ENCODE measurements at regions not wholly inside any gene's neighbourhood (a gene's known extent, or its start where the extent isn't known, plus 50 kb on each side); places are given as distances from the start of the nearest gene placed in this dataset.

DNA sequence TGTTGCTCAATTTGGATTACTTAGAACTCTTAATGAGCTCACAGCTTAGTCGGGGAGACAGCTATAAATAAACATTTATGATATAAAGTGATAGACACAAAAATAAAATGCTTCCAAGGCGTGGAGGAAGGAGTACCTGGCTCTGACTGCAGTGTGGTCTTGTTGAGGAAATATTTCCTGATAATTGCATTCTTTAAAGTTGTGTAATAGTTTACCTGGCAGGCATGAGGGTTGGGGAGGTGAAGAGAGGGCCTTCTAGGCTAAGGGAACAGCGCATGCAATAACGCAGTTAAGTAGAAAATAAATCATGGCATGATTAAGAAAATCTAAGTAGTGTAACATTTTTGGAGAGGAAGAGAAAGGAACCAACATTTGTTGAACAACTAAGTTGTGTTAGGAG is 260.5 kb upstream of the ATP2B1 start:
- H3K27ac ChIP-seq (ENCODE audit: low read length) = no peak overlapping the region

DNA sequence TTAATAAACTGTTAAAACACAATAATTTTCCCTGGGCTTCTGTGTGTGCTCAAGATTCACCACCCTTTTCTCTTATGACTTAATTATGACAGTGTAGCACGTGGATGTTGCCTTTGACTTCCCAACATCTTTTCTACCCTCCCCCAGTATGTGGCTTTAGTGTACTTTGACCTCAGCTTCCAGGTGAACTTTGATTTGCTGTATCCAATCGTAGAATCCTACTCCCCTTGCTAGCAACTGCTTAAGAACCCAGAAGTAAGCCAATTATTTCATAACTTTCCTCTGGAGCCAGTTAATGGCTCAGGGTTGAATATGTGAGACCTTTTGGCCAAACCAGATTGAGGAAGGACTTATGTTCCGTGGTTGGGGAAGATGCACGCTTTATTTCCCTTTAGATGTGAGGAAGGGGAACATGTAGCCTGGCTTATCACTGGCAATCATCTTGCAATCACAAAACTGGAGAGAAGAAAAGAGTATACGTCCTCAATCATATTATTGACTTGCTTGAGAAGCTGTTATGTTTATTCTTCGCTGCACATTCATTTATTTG is 259.6 kb upstream of the ATP2B1 start:
- no peak overlapping the region for H3K4me3 ChIP-seq (ENCODE audit: low read depth in 1 of 2, low read length in 2 of 2)
- H3K27ac ChIP-seq (ENCODE audit: low read length) = no peak overlapping the region
- no peaks in the 10 kb centered on the region for H3K9me3 ChIP-seq (ENCODE audit: control insufficient read depth in 1 of 2, low read length in 2 of 2)
- H3K36me3 ChIP-seq (ENCODE audit: control insufficient read depth in 1 of 2, insufficient read depth in 2 of 2, low read length in 2 of 2) = no peaks in the 10 kb centered on the region
- no peaks in the 10 kb centered on the region for H3K4me1 ChIP-seq (ENCODE audit: control insufficient read depth in 1 of 2, insufficient read depth in 2 of 2, low read length in 2 of 2)
- no peaks in the 10 kb centered on the region for H3K27me3 ChIP-seq (ENCODE audit: low read depth, low read length)

More for the DNA sequence above, 260.5 kb upstream of the ATP2B1 start:
- no peaks in the 10 kb centered on the region for H3K4me1 ChIP-seq (ENCODE audit: control insufficient read depth in 1 of 2, insufficient read depth in 2 of 2, low read length in 2 of 2)
- H3K27me3 ChIP-seq (ENCODE audit: low read depth, low read length) = no peaks in the 10 kb centered on the region
- no peak overlapping the region for H3K4me3 ChIP-seq (ENCODE audit: low read depth in 1 of 2, low read length in 2 of 2)
- no peaks in the 10 kb centered on the region for H3K9me3 ChIP-seq (ENCODE audit: control insufficient read depth in 1 of 2, low read length in 2 of 2)
- H3K36me3 ChIP-seq (ENCODE audit: control insufficient read depth in 1 of 2, insufficient read depth in 2 of 2, low read length in 2 of 2) = no peaks in the 10 kb centered on the region

DNA sequence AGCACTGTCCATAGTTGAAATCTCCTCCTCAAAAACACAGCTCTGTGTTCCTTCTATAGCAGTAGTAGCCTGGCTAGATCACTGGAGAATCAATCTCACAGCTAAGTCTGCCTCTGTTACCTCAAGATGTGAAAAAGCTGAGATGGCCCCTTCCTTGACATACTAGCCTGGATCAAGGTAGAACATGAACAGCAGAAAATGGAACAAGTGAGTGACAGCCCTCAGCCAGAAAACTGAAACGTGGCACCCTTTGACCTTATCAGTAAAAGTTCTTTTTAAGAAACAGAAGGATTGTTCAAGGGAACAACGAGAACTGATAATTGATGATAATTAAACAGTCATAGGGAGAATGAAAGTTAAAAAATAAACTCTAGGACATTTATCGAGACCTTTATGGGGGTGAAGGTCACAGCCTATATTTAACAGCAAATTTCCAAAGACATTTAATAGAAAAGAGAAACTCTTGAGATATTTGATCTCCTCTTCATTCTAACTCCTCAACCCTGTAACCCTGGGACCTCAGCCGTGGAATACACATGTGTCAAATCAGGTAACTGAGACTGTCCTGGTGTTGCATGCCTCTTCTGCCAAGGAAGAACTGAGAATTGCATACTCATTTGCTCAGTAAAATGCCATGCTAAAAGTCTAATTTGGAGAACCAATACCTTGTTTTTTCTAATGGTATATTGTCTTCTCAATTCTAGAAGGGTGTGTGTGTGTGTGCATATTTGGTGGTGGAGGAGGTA is 258.0 kb upstream of the ATP2B1 start:
- Histone ChIP-seq H3K4me1 (ENCODE audit: control insufficient read depth in 1 of 2, insufficient read depth in 2 of 2, low read length in 2 of 2) (no peaks in the 10 kb centered on the region), H3K36me3 (ENCODE audit: control insufficient read depth in 1 of 2, insufficient read depth in 2 of 2, low read length in 2 of 2) (no peaks in the 10 kb centered on the region), H3K4me3 (ENCODE audit: low read depth in 1 of 2, low read length in 2 of 2) (no peak overlapping the region), H3K9me3 (ENCODE audit: control insufficient read depth in 1 of 2, low read length in 2 of 2) (no peaks in the 10 kb centered on the region), H3K27me3 (ENCODE audit: low read depth, low read length) (no peaks in the 10 kb centered on the region), H3K27ac (ENCODE audit: low read length) (no peak overlapping the region)

DNA sequence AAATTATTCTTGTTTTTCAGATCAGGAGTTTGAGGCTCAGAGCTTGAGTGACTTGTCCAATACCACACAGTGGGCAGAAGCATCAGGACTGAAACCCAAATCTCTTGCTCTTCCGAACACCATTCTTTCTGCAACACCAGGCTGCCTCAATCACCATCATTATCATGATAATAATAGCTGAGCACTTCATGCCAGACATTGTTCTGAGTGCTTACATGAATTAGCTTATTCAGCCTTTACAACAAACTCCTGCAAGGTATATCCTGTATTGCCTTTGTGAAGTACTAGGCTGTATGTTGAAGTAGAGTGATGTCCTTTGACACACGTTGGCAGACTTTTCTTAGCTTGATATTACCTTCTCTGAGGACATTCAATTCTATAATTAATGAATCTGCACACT is 257.4 kb upstream of the ATP2B1 start:
- H3K27me3 ChIP-seq (ENCODE audit: low read depth, low read length) = no peaks in the 10 kb centered on the region
- H3K36me3 ChIP-seq (ENCODE audit: control insufficient read depth in 1 of 2, insufficient read depth in 2 of 2, low read length in 2 of 2) = no peaks in the 10 kb centered on the region
- no peaks in the 10 kb centered on the region for H3K9me3 ChIP-seq (ENCODE audit: control insufficient read depth in 1 of 2, low read length in 2 of 2)
- H3K4me1 ChIP-seq (ENCODE audit: control insufficient read depth in 1 of 2, insufficient read depth in 2 of 2, low read length in 2 of 2) = no peaks in the 10 kb centered on the region
- H3K4me3 ChIP-seq (ENCODE audit: low read depth in 1 of 2, low read length in 2 of 2) = no peak overlapping the region
- H3K27ac ChIP-seq (ENCODE audit: low read length) = no peak overlapping the region

DNA sequence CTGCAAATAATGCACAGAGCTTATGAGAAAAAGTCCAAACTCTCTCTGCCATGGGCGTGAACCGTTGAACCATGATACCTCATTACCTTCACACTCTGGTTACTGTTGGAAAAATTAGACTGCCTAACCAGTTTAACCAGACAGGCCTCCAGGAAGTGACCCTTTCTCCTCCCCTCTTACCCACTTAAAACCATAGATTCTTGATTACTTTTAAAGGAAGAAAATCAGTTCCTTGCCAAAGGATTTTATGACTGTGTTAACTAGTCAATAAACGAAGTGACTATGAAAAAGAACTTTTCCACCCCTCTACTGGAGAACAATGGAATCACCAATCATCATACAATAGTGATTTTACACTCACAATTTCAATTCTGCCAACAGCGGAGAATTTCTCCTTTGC is 254.0 kb upstream of the ATP2B1 start:
- Histone ChIP-seq H3K4me3 (ENCODE audit: low read depth in 1 of 2, low read length in 2 of 2) (no peak overlapping the region), H3K27ac (ENCODE audit: low read length) (peak overlapping the region; percentile 40), H3K4me1 (ENCODE audit: control insufficient read depth in 1 of 2, insufficient read depth in 2 of 2, low read length in 2 of 2) (no peaks in the 10 kb centered on the region)

DNA sequence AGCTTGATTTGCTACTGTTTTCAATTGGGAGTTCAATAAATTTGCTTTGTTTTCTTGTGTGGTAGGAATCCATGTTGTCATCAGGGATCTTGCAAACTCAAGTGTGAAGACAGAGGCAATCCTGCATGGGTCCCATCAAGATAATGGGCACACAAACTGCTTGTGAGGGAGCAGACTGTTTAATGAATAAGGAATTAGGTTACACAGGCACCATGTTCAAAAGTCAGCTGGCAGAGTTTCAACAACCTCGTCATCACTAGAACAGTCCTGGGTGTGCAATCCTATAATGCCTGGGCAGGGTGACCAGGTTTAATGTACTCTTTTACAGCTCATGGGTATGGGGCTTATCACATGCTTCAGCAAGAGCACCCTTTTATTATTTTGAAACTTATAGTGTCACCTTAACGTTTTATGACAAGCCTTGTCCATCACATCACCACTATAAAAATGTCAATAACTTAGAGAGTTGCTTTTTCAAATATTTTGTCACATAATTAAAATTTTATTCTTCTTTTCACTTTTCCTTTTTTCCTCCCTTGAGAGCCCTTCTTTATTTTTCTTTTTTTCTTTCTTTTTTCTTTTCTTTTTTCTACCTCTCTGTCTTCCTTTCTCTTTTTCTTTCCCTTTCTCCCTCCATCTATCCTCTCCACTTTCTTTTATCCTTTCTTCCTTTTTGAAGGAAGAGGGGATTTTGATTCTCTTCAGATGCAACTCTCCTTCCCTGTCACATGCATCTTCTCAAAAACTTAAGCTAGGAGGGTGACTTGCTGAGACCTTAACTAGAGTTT is 252.2 kb upstream of the ATP2B1 start:
- Histone ChIP-seq H3K4me1 (ENCODE audit: control insufficient read depth in 1 of 2, insufficient read depth in 2 of 2, low read length in 2 of 2) (no peaks in the 10 kb centered on the region), H3K27ac (ENCODE audit: low read length) (peak overlapping the region; percentile 22), H3K36me3 (ENCODE audit: control insufficient read depth in 1 of 2, insufficient read depth in 2 of 2, low read length in 2 of 2) (no peaks in the 10 kb centered on the region), H3K27me3 (ENCODE audit: low read depth, low read length) (no peaks in the 10 kb centered on the region), H3K9me3 (ENCODE audit: control insufficient read depth in 1 of 2, low read length in 2 of 2) (no peaks in the 10 kb centered on the region), H3K4me3 (ENCODE audit: low read depth in 1 of 2, low read length in 2 of 2) (no peak overlapping the region)

More for the DNA sequence above, 254.0 kb upstream of the ATP2B1 start:
- Histone ChIP-seq H3K9me3 (ENCODE audit: control insufficient read depth in 1 of 2, low read length in 2 of 2) (no peaks in the 10 kb centered on the region), H3K27me3 (ENCODE audit: low read depth, low read length) (no peaks in the 10 kb centered on the region), H3K36me3 (ENCODE audit: control insufficient read depth in 1 of 2, insufficient read depth in 2 of 2, low read length in 2 of 2) (no peaks in the 10 kb centered on the region)

DNA sequence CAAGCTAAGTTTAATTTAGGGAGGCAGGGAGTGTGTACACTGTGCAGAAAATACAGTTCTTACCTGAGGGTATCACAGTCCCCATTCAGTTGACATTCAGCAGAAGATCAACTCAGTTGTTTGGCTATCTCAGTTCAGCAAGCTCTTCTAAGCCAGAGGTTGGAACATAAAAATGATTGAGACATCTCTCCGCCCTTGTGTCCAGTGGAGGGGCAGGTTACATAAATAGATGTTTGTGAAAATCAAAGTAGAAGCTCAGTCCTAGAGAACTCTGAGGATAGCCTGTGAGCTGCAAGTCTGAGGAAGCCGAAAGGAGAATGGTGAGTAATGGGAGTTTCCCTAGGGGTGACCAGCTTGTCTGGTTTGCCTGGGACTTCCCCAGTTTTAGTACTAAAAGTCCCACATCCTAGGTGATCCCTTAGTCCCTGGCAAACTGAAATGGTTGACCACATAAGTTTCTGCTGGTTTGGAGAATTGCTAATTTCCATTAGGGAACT is 251.4 kb upstream of the ATP2B1 start:
- Histone ChIP-seq H3K27ac (ENCODE audit: low read length) (no peak overlapping the region), H3K4me1 (ENCODE audit: control insufficient read depth in 1 of 2, insufficient read depth in 2 of 2, low read length in 2 of 2) (no peaks in the 10 kb centered on the region), H3K9me3 (ENCODE audit: control insufficient read depth in 1 of 2, low read length in 2 of 2) (no peaks in the 10 kb centered on the region), H3K36me3 (ENCODE audit: control insufficient read depth in 1 of 2, insufficient read depth in 2 of 2, low read length in 2 of 2) (no peaks in the 10 kb centered on the region), H3K27me3 (ENCODE audit: low read depth, low read length) (no peaks in the 10 kb centered on the region), H3K4me3 (ENCODE audit: low read depth in 1 of 2, low read length in 2 of 2) (no peak overlapping the region)

DNA sequence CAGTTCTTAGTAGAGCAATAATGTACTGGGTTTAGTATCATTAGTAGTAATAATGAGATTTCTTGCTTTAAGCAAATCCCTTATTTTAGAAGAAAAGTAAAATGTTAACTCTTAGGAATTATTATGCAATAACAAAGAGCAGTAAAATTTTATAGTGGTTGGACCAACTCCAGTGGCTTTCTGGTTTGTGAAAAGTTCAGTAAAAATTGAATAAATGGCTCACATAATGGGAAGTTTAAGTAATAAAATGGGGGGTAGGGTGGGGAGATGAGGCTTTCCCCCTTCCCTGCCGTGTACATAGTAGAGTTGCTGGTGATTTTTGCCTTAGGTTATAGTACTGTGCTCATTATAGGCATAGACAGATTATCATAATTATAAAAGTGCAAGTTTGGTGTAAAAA is 250.5 kb upstream of the ATP2B1 start:
- Histone ChIP-seq H3K36me3 (ENCODE audit: control insufficient read depth in 1 of 2, insufficient read depth in 2 of 2, low read length in 2 of 2) (no peaks in the 10 kb centered on the region), H3K4me1 (ENCODE audit: control insufficient read depth in 1 of 2, insufficient read depth in 2 of 2, low read length in 2 of 2) (no peaks in the 10 kb centered on the region), H3K9me3 (ENCODE audit: control insufficient read depth in 1 of 2, low read length in 2 of 2) (no peaks in the 10 kb centered on the region), H3K4me3 (ENCODE audit: low read depth in 1 of 2, low read length in 2 of 2) (no peak overlapping the region), H3K27me3 (ENCODE audit: low read depth, low read length) (no peaks in the 10 kb centered on the region), H3K27ac (ENCODE audit: low read length) (no peak overlapping the region)

DNA sequence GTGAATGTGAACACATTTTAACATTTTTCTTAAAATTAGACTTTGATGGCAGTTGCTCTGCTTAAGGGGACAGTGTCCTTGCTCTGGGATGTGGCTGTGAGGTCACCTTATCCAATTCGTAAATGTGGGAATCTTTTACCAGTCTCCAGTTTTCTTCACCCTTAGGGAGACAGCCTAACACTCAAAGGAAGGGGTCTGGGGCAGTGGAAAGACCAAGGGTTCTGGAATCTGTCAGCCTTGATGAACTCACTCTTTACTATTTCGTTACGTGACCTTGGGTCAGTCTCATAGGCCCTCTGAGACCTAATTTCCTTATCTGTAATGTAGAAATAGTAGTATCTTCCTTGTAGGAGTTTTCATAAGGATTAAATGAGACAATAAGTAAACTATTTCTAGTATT is 245.6 kb upstream of the ATP2B1 start:
- no peaks in the 10 kb centered on the region for H3K4me1 ChIP-seq (ENCODE audit: control insufficient read depth in 1 of 2, insufficient read depth in 2 of 2, low read length in 2 of 2)
- H3K36me3 ChIP-seq (ENCODE audit: control insufficient read depth in 1 of 2, insufficient read depth in 2 of 2, low read length in 2 of 2) = no peaks in the 10 kb centered on the region
- no peak overlapping the region for H3K4me3 ChIP-seq (ENCODE audit: low read depth in 1 of 2, low read length in 2 of 2)
- H3K9me3 ChIP-seq (ENCODE audit: control insufficient read depth in 1 of 2, low read length in 2 of 2) = no peaks in the 10 kb centered on the region
- H3K27ac ChIP-seq (ENCODE audit: low read length) = no peak overlapping the region
- no peaks in the 10 kb centered on the region for H3K27me3 ChIP-seq (ENCODE audit: low read depth, low read length)

DNA sequence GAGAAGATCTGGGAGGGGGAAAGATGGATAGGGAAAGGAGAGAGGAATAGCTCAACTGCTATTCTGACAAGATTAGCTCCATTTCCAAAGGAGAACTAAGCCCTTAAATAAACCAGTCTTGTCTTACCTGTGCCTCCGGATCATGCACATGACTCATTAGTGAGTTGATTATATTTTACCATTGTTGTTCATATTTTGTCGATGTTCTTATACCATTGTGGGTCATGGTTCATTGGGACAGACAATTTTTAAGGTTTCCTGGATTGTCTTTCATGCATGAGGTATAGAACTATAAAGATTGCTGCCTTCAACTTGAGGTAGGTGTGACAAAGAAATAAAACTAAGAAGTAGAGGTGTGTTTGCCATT is 243.0 kb upstream of the ATP2B1 start:
- no peaks in the 10 kb centered on the region for H3K9me3 ChIP-seq (ENCODE audit: control insufficient read depth in 1 of 2, low read length in 2 of 2)
- no peak overlapping the region for H3K27ac ChIP-seq (ENCODE audit: low read length)
- no peaks in the 10 kb centered on the region for H3K36me3 ChIP-seq (ENCODE audit: control insufficient read depth in 1 of 2, insufficient read depth in 2 of 2, low read length in 2 of 2)
- H3K4me3 ChIP-seq (ENCODE audit: low read depth in 1 of 2, low read length in 2 of 2) = no peak overlapping the region
- H3K27me3 ChIP-seq (ENCODE audit: low read depth, low read length) = no peaks in the 10 kb centered on the region
- H3K4me1 ChIP-seq (ENCODE audit: control insufficient read depth in 1 of 2, insufficient read depth in 2 of 2, low read length in 2 of 2) = peaks cover 7 to 22% of the 10 kb centered on the region in 2 donors

DNA sequence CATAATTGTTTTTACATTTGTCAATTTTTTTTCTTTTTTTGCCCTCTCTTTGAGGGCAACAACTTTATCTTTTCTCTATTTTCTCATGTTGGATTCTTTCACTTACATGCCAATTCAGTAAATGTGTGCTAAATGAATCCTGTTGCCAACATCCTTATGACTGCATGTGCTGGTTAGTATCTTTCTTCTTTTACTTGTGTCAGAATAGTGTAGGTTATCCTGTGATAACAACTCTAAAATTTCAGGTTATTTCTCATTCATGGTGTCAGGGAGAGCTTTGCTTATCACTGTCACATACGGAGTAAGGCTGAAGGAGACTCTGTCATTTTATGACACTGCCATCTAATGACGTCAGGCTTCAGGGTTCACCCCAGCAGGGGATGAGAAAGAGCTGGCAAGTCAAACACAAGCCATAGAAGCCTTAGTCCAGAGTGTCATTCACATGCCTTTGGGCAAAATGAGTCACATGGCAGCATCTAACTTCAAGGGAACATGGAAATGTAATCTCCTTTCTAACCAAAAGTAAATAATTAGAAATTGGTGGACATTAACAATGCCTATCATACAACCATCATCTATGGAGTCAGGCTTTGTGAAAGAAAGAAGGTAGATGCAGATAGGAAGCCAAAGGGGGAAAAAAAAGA is 242.5 kb upstream of the ATP2B1 start:
- Histone ChIP-seq H3K9me3 (ENCODE audit: control insufficient read depth in 1 of 2, low read length in 2 of 2) (no peaks in the 10 kb centered on the region), H3K27me3 (ENCODE audit: low read depth, low read length) (no peaks in the 10 kb centered on the region), H3K4me1 (ENCODE audit: control insufficient read depth in 1 of 2, insufficient read depth in 2 of 2, low read length in 2 of 2) (peaks cover 7 to 23% of the 10 kb centered on the region in 2 donors), H3K36me3 (ENCODE audit: control insufficient read depth in 1 of 2, insufficient read depth in 2 of 2, low read length in 2 of 2) (no peaks in the 10 kb centered on the region), H3K27ac (ENCODE audit: low read length) (no peak overlapping the region), H3K4me3 (ENCODE audit: low read depth in 1 of 2, low read length in 2 of 2) (no peak overlapping the region)

Measured in muscle layer of duodenum (tissue), 2 donors.